Activated naive CD8-positive, alpha-beta T cell (primary cell): ENCODE measurements at regions not wholly inside any gene's neighbourhood (a gene's known extent, or its start where the extent isn't known, plus 50 kb on each side); places are given as distances from the start of the nearest gene placed in this dataset.
"Not testable (repeated sequence)": the region's sequence is repeated elsewhere in the genome, so short reads cannot be mapped to it uniquely, and the experiment has no call there.

ENCODE experiments used
- H3K27ac Mint-ChIP-seq: one replicate; pipeline ENCODE4 v1.8.0; 2021; ENCODE audit warnings: mixed read lengths
- H3K27me3 Mint-ChIP-seq: one replicate; pipeline ENCODE4 v1.8.0; 2021; ENCODE audit warnings: mixed read lengths
- H3K36me3 Mint-ChIP-seq: one replicate; pipeline ENCODE4 v1.8.0; 2021; ENCODE audit warnings: mixed read lengths
- H3K4me1 Mint-ChIP-seq: one replicate; pipeline ENCODE4 v1.8.0; 2021; ENCODE audit warnings: low read depth, mixed read lengths
- H3K4me3 Mint-ChIP-seq: one replicate; pipeline ENCODE4 v1.8.0; 2021; ENCODE audit warnings: mild to moderate bottlenecking, mixed read lengths
- H3K9me3 Mint-ChIP-seq: one replicate; pipeline ENCODE4 v1.8.0; 2021; ENCODE audit warnings: low read depth, mixed read lengths

GRCh38 chr16:33680791-33681190 lies 221.4 kb downstream of the TP53TG3F start:
- H3K27ac Mint-ChIP-seq, H3K4me3 Mint-ChIP-seq, H3K9me3 Mint-ChIP-seq, H3K36me3 Mint-ChIP-seq, H3K4me1 Mint-ChIP-seq, H3K27me3 Mint-ChIP-seq: not testable (repeated sequence)

DNA sequence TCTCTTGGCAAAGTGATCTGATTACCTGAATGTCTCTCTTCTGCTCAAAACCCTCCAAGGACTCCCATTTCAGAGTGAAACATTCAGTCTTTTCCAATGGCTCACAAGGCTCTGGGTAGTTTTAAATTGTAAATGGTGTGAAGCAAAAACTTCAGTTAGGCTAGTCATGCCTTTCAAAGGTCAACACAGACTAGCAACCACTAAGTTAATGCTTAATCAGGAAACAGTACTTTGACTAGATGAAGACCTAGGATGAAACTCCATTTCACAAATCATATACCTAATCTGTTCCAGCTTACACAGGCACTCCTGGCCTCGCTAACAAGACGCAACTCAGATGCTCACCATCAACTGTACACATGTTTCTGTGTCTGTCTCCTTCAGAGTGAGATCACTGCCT lies 240.9 kb downstream of the TP53TG3F start:
- not testable (repeated sequence) for H3K36me3 Mint-ChIP-seq, H3K27ac Mint-ChIP-seq, H3K27me3 Mint-ChIP-seq, H3K9me3 Mint-ChIP-seq, H3K4me3 Mint-ChIP-seq, H3K4me1 Mint-ChIP-seq

GRCh38 chr16:33706845-33707590 lies 247.6 kb downstream of the TP53TG3F start:
- H3K4me1 Mint-ChIP-seq, H3K27me3 Mint-ChIP-seq, H3K27ac Mint-ChIP-seq, H3K36me3 Mint-ChIP-seq, H3K9me3 Mint-ChIP-seq: not testable (repeated sequence)
- peak overlapping the region; percentile 58 for H3K4me3 Mint-ChIP-seq

DNA sequence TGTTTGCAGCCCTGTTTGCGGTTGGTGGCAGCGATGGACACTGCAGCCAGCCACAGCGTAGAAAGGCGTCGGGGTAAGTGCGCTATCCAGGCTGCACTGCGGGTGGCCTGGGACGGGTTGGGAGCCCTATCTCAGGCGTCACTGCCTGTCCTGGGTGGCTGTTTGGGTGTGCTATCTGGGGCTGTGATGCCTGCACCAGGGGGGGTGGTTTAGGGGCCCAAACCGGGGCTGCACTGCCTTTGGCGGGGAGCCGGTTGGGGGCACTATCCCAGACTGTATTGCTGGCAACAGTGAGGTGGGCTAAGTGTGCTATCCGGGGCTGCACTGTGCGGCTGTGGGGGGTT lies 248.2 kb downstream of the TP53TG3F start:
- not testable (repeated sequence) for H3K4me1 Mint-ChIP-seq, H3K36me3 Mint-ChIP-seq, H3K27me3 Mint-ChIP-seq, H3K27ac Mint-ChIP-seq, H3K9me3 Mint-ChIP-seq
- peak overlapping the region; percentile 58 for H3K4me3 Mint-ChIP-seq

DNA sequence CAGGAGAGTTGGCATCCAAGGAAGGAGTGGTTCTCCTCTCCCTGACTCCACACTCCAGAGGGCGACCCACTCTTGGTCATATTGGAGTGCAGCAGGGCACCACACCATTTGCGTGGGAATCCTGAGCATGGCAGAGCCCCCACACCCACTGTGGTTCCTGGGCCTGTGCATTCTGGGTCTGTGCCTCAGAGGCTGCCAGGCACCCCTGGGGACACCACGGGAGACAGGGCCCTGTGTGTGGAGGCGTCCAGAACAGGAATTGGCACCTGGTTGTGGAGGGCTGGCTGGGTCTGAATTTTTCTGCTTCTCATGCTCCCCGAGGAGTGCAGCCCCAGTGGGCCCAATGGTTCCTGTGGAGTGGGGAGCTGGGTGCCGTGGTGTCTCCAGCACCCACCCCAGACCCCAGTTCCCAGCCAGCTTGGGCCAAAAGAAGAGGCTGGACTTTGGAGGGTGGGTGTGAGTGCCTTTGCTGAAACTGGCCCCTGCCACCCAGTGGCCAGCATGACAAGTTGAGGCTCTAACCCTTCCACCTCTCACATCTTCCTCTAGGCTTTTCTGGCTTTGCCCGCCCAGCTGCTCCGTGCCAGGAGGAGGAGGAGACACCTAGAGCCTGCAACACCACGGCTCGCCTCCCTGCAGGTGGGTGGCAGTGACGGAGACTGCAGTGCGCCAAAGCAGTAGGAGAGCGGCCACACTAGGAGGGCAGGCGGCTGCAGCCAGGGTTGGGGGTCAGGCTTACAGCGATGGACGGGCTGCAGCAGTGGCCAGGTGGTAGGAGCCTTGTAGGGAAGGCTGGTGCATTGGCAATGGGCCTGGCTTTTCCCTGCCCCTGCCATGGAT lies 250.7 kb downstream of the TP53TG3F start:
- not testable (repeated sequence) for H3K4me3 Mint-ChIP-seq, H3K27me3 Mint-ChIP-seq, H3K36me3 Mint-ChIP-seq, H3K9me3 Mint-ChIP-seq, H3K27ac Mint-ChIP-seq, H3K4me1 Mint-ChIP-seq

GRCh38 chr16:33710696-33711087 lies 251.3 kb downstream of the TP53TG3F start:
- not testable (repeated sequence) for H3K36me3 Mint-ChIP-seq, H3K27ac Mint-ChIP-seq, H3K4me3 Mint-ChIP-seq, H3K27me3 Mint-ChIP-seq, H3K9me3 Mint-ChIP-seq, H3K4me1 Mint-ChIP-seq

- H3K9me3 Mint-ChIP-seq, H3K27me3 Mint-ChIP-seq, H3K36me3 Mint-ChIP-seq, H3K27ac Mint-ChIP-seq, H3K4me1 Mint-ChIP-seq, H3K4me3 Mint-ChIP-seq: not testable (repeated sequence)
Observed at GRCh38 chr16:33711616-33712015, 252.2 kb downstream of the TP53TG3F start.

GRCh38 chr16:33712308-33712707 lies 252.9 kb downstream of the TP53TG3F start:
- not testable (repeated sequence) for H3K4me1 Mint-ChIP-seq, H3K36me3 Mint-ChIP-seq, H3K9me3 Mint-ChIP-seq, H3K27ac Mint-ChIP-seq, H3K27me3 Mint-ChIP-seq, H3K4me3 Mint-ChIP-seq

DNA sequence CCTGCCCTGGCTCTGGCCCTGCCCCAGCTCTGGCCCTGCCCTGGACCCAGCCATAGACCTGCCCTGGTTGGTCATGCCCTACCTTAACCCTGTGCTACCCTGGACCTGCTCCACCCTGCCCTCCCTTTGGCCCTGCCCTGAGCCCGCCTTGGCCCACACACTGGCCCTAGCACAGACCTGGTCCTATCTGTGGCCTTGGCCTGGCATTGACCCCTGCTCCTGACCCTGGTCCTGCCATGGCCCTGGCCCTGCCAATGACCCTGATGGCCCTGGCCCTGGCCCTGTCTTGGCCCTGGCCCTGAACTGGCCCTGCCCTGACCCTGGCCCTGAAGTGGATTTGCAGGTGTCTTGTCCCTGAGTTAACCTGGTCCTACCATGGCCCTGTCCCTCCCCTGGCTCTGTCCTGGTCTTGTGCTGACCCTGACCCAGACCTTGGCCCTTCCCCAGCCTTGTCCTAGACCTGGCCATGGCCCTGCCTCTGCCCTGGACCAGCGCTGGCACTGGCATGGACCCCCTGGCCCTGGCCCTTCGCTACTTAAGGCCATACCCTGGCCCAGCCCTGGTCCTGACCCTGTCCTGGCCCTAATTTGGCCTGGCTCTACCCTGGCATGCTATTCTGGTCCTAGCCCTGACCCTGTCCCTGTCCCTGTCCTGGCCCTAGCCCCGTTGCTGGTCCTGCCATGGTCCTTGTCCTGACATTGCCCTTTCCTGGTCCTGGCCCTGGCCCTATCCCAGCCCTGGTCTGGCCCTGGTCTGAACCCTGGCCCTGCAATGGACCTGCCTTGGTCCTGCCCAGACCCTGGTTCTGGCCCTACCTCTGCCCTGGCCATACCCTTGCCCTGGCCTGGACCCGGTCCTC lies 253.7 kb downstream of the TP53TG3F start:
- H3K36me3 Mint-ChIP-seq, H3K9me3 Mint-ChIP-seq, H3K27me3 Mint-ChIP-seq, H3K27ac Mint-ChIP-seq, H3K4me1 Mint-ChIP-seq, H3K4me3 Mint-ChIP-seq: not testable (repeated sequence)

GRCh38 chr16:33713710-33714538 lies 254.5 kb downstream of the TP53TG3F start:
- not testable (repeated sequence) for H3K36me3 Mint-ChIP-seq, H3K27ac Mint-ChIP-seq, H3K4me1 Mint-ChIP-seq, H3K4me3 Mint-ChIP-seq, H3K9me3 Mint-ChIP-seq, H3K27me3 Mint-ChIP-seq

- not testable (repeated sequence) for H3K9me3 Mint-ChIP-seq, H3K27me3 Mint-ChIP-seq, H3K4me1 Mint-ChIP-seq, H3K4me3 Mint-ChIP-seq, H3K27ac Mint-ChIP-seq, H3K36me3 Mint-ChIP-seq
Observed at GRCh38 chr16:33731167-33731566, 271.8 kb downstream of the TP53TG3F start.

- not testable (repeated sequence) for H3K4me1 Mint-ChIP-seq, H3K27ac Mint-ChIP-seq, H3K9me3 Mint-ChIP-seq, H3K27me3 Mint-ChIP-seq, H3K4me3 Mint-ChIP-seq, H3K36me3 Mint-ChIP-seq
Observed at GRCh38 chr16:33734650-33735049, 275.2 kb downstream of the TP53TG3F start.

GRCh38 chr16:33766869-33767765 lies 307.7 kb downstream of the TP53TG3F start:
- not testable (repeated sequence) for H3K4me1 Mint-ChIP-seq, H3K27me3 Mint-ChIP-seq, H3K36me3 Mint-ChIP-seq, H3K27ac Mint-ChIP-seq, H3K9me3 Mint-ChIP-seq, H3K4me3 Mint-ChIP-seq

GRCh38 chr16:33768710-33769109 lies 309.3 kb downstream of the TP53TG3F start:
- not testable (repeated sequence) for H3K36me3 Mint-ChIP-seq, H3K4me3 Mint-ChIP-seq, H3K4me1 Mint-ChIP-seq, H3K27ac Mint-ChIP-seq, H3K27me3 Mint-ChIP-seq, H3K9me3 Mint-ChIP-seq
